ENCODE measurements at regions not wholly inside any gene's neighbourhood (a gene's known extent, or its start where the extent isn't known, plus 50 kb on each side); places are given as distances from the start of the nearest gene placed in this dataset.
"Not testable (repeated sequence)": the region's sequence is repeated elsewhere in the genome, so short reads cannot be mapped to it uniquely, and the experiment has no call there.

DNA sequence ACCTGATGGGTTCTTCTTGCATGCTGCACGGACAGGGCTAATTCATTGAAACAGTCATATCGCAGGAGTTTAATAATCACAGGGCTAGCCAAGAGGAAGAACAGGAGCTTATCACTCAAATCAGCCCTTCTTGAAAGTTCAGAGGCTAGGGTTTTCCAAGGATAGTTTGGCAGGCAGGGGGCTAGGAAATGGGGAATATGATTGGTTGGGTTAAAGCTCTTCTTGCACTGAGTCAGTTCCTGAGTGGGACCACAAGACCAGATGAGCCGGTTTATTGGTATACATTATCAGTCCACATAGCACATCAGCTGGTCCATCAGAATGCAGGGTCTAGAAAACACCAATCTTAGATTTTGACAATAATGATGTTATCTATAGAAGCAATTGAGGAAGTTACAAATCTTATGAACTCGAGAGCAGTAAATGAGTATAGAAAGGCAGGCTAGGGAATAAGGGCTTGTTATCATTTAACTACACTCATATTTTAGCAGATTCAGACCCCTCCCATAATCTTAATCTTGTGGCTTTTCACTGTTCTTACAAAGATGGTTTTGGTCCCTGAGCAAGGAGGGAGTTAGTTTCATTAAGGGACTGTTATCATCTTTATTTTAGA is 58.1 kb upstream of the SLC25A36 start:
- no peaks in the 10 kb centered on the region for H3K4me1 Mint-ChIP-seq
- no peak for DNase-seq
- peaks cover 4% of the 10 kb centered on the region for H3K36me3 Mint-ChIP-seq
- H3K27me3 Mint-ChIP-seq, result peaks cover 12% of the 10 kb centered on the region
- H3K9me3 Mint-ChIP-seq, result peaks cover 9% of the 10 kb centered on the region
- no peak overlapping the region for H3K4me3 Mint-ChIP-seq
- H3K27ac Mint-ChIP-seq, result no peak overlapping the region

DNA sequence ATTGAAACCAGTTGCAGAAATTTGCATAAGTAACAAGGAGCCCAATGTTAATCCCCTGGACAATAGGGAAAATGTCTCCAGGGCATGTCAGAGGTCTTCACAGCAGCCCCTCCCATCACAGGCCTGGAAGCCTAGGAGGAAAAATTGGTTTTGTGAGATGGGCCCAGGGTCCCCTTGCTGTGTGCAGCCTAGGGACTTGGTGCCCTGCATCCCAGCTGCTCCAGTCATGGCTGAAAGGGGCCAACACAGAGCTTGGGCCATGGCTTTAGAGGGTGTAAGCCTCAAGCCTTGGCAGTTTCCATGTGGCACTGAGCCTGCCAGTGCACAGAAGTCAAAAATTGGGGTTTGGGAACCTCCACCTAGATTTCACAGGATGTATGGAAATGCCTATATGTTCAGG is 55.9 kb upstream of the SLC25A36 start:
- not testable (repeated sequence) for H3K27ac Mint-ChIP-seq, H3K36me3 Mint-ChIP-seq, H3K27me3 Mint-ChIP-seq, H3K4me3 Mint-ChIP-seq, H3K9me3 Mint-ChIP-seq, H3K4me1 Mint-ChIP-seq, DNase-seq
